ENCODE measurements at regions not wholly inside any gene's neighbourhood (a gene's known extent, or its start where the extent isn't known, plus 50 kb on each side); places are given as distances from the start of the nearest gene placed in this dataset.
"Not testable (repeated sequence)": the region's sequence is repeated elsewhere in the genome, so short reads cannot be mapped to it uniquely, and the experiment has no call there.

GRCh38 chr2:120511947-120512710 is 166.2 kb downstream of the INHBB start:
- Histone ChIP-seq H3K4me1 (ENCODE audit: control insufficient read depth, low read length) (no peaks in the 10 kb centered on the region), H3K9me2 (replicated peaks; ENCODE audit: control insufficient read depth, low read length) (no peaks in the 10 kb centered on the region), H3K4me2 (ENCODE audit: low read length) (no peak overlapping the region), H3K27ac (ENCODE audit: low read depth, low read length) (no peak overlapping the region), H3K79me2 (ENCODE audit: control insufficient read depth, low read length) (no peaks in the 10 kb centered on the region), H3K36me3 (ENCODE audit: control insufficient read depth, low read length) (no peaks in the 10 kb centered on the region), H3K9me3 (ENCODE audit: control insufficient read depth, insufficient read depth, low read length) (no peaks in the 10 kb centered on the region), H3F3A (ENCODE audit: control insufficient read depth, insufficient read depth) (no peaks in the 10 kb centered on the region), H4K20me1 (ENCODE audit: control insufficient read depth, insufficient read depth, low read depth, low read length) (no peaks in the 10 kb centered on the region), H3K27me3 (ENCODE audit: control insufficient read depth, low read length) (no peaks in the 10 kb centered on the region), H3K4me3 (ENCODE audit: low read length) (no peak overlapping the region)
- no peak for TF ChIP-seq EZH2phosphoT487 (IDR thresholded peaks at IDR 0.05; ENCODE audit: borderline replicate concordance, low read length)

DNA sequence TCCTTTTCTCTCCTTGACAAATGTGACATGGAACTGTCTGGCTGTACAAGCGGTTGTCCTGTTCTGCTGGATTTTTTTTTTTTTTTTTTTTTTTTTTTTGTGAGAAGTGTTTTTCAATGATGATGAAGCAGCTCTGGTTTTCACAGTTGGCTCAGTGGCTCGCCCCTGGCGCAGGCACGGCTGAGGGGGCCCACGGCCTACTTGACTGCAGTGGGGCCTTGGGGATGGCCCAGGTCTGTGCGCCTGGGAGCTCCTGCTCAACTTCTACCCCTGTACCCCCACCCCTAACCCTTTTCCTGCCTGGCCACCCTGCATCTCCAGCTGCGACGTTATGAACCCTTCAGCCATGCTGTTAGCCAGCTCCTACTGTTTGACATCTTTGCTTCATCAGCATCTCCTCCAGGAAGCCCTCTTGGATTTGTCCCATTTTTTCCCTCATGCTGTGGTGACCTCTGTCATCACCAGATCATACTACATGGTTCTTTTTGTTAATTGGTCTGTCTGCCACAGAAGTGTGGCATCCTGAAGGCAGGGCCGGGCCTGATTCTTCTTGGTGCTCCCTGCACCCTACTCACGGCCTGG is 167.9 kb downstream of the INHBB start:
- Histone ChIP-seq H3K27ac (ENCODE audit: low read depth, low read length) (no peak overlapping the region), H3K4me3 (ENCODE audit: low read length) (no peak overlapping the region), H3K79me2 (ENCODE audit: control insufficient read depth, low read length) (no peaks in the 10 kb centered on the region), H3K9me3 (ENCODE audit: control insufficient read depth, insufficient read depth, low read length) (no peaks in the 10 kb centered on the region), H3F3A (ENCODE audit: control insufficient read depth, insufficient read depth) (no peaks in the 10 kb centered on the region), H3K4me2 (ENCODE audit: low read length) (no peak overlapping the region), H3K27me3 (ENCODE audit: control insufficient read depth, low read length) (no peaks in the 10 kb centered on the region), H3K36me3 (ENCODE audit: control insufficient read depth, low read length) (no peaks in the 10 kb centered on the region), H3K4me1 (ENCODE audit: control insufficient read depth, low read length) (no peaks in the 10 kb centered on the region), H3K9me2 (replicated peaks; ENCODE audit: control insufficient read depth, low read length) (no peaks in the 10 kb centered on the region), H4K20me1 (ENCODE audit: control insufficient read depth, insufficient read depth, low read depth, low read length) (no peaks in the 10 kb centered on the region)
- no peak for TF ChIP-seq CTCF (IDR thresholded peaks at IDR 0.05; ENCODE audit: low read depth, low read length, poor library complexity, severe bottlenecking)
- no peak for TF ChIP-seq EZH2phosphoT487 (IDR thresholded peaks at IDR 0.05; ENCODE audit: borderline replicate concordance, low read length)

DNA sequence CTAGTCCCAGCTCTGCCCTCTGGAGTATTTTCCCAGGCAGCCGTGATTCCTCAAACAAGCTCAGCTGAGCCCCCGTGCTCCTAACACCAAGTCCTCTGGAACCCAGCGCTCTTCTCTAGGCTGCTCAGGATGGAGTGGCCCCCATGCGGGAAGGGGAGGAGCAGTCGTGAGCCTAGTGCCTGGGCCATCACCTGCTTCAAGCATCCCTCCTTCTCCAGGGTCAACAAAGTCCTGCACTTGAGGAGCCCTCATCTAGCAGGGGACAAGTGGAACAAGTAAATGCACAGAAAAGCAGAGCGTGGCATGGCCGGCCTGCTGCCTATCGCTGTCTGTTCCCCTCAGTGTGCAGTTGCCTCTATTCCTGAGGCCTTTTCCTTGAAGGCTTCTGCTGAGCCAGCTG is 168.6 kb downstream of the INHBB start:
- H4K20me1 ChIP-seq (ENCODE audit: control insufficient read depth, insufficient read depth, low read depth, low read length): no peaks in the 10 kb centered on the region
- no peak overlapping the region for H3K4me3 ChIP-seq (ENCODE audit: low read length)
- no peak overlapping the region for H3K4me2 ChIP-seq (ENCODE audit: low read length)
- no peak overlapping the region for H3K27ac ChIP-seq (ENCODE audit: low read depth, low read length)
- TF ChIP-seq EZH2phosphoT487 (IDR thresholded peaks at IDR 0.05; ENCODE audit: borderline replicate concordance, low read length) (no peak), CTCF (IDR thresholded peaks at IDR 0.05; ENCODE audit: low read depth, low read length, poor library complexity, severe bottlenecking) (no peak)
- no peaks in the 10 kb centered on the region for H3K27me3 ChIP-seq (ENCODE audit: control insufficient read depth, low read length)
- H3F3A ChIP-seq (ENCODE audit: control insufficient read depth, insufficient read depth): no peaks in the 10 kb centered on the region
- H3K4me1 ChIP-seq (ENCODE audit: control insufficient read depth, low read length): no peaks in the 10 kb centered on the region
- H3K9me3 ChIP-seq (ENCODE audit: control insufficient read depth, insufficient read depth, low read length): no peaks in the 10 kb centered on the region
- no peaks in the 10 kb centered on the region for H3K9me2 ChIP-seq (replicated peaks; ENCODE audit: control insufficient read depth, low read length)
- no peaks in the 10 kb centered on the region for H3K36me3 ChIP-seq (ENCODE audit: control insufficient read depth, low read length)
- no peaks in the 10 kb centered on the region for H3K79me2 ChIP-seq (ENCODE audit: control insufficient read depth, low read length)

DNA sequence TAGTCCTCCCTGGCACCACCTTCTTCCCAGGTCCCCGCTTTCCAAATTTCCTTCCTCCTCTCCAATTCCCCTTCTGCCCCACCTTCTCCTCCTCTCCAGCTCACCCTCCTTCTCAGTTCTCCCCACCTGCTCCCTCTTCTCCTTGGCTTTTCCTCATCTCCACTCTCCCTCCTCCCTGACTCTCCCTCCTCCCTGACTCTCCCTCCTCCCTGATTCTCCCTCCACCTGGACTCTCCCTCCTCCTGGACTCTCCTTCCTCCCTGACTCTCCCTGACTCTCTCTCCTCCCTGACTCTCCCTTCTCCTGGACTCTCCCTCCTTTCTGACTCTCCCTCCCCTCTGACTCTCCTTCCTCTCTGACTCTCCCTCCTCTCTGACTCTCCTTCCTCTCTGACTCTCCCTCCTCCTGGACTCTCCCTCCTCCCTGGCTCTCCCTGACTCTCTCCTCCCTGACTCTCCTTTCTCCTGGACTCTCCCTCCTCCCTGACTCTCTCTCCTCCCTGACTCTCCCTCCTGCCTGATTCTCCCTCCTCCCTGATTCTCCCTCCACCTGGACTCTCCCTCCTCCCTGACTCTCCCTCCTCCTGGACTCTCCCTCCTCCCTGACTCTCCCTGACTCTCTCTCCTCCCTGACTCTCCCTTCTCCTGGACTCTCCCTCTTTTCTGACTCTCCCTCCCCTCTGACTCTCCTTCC is 169.3 kb downstream of the INHBB start:
- H3K4me1 ChIP-seq (ENCODE audit: control insufficient read depth, low read length); H3K9me2 ChIP-seq (replicated peaks; ENCODE audit: control insufficient read depth, low read length); H3K27me3 ChIP-seq (ENCODE audit: control insufficient read depth, low read length); H3K36me3 ChIP-seq (ENCODE audit: control insufficient read depth, low read length); H3K4me3 ChIP-seq (ENCODE audit: low read length); H3K9me3 ChIP-seq (ENCODE audit: control insufficient read depth, insufficient read depth, low read length); H3K4me2 ChIP-seq (ENCODE audit: low read length); H4K20me1 ChIP-seq (ENCODE audit: control insufficient read depth, insufficient read depth, low read depth, low read length); H3F3A ChIP-seq (ENCODE audit: control insufficient read depth, insufficient read depth); H3K27ac ChIP-seq (ENCODE audit: low read depth, low read length); H3K79me2 ChIP-seq (ENCODE audit: control insufficient read depth, low read length): not testable (repeated sequence)
